Activated CD4-positive, alpha-beta T cell treated with anti-CD3 and anti-CD28 coated beads for 48 hours (primary cell): ENCODE measurements at regions not wholly inside any gene's neighbourhood (a gene's known extent, or its start where the extent isn't known, plus 50 kb on each side); places are given as distances from the start of the nearest gene placed in this dataset.
"Not testable (repeated sequence)": the region's sequence is repeated elsewhere in the genome, so short reads cannot be mapped to it uniquely, and the experiment has no call there.

Experiments used
- DNase-seq: peaks from one replicate; pipeline ENCODE4 v3.0.0-alpha.2; 2020

- no peak for DNase-seq
Measured at GRCh38 chr13:76329866-76330580, 556.2 kb downstream of the KCTD12 start.

GRCh38 chr13:76329004-76329403 is 557.2 kb downstream of the KCTD12 start:
- no peak for DNase-seq

DNA sequence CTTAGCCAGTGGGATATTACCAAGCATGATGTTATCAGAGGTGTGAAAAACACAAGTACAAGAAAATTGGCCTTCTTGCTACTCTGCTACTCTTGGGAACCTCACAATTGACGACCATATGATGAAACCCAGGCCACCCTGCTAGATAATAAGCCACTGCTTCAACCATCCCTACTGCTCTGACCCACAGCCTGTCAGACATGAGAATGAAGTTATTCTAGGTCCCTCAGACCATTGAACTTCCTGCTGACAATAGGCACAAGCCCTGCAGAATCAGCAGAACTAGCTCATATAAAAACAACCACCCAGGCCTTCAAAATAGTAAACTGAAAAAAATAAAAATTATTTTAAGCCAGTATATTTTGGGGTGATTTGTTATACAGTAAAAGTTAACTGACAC is 559.9 kb downstream of the KCTD12 start:
- no peak for DNase-seq

- no peak for DNase-seq
Measured at GRCh38 chr13:76319921-76320320, 566.3 kb downstream of the KCTD12 start.

DNA sequence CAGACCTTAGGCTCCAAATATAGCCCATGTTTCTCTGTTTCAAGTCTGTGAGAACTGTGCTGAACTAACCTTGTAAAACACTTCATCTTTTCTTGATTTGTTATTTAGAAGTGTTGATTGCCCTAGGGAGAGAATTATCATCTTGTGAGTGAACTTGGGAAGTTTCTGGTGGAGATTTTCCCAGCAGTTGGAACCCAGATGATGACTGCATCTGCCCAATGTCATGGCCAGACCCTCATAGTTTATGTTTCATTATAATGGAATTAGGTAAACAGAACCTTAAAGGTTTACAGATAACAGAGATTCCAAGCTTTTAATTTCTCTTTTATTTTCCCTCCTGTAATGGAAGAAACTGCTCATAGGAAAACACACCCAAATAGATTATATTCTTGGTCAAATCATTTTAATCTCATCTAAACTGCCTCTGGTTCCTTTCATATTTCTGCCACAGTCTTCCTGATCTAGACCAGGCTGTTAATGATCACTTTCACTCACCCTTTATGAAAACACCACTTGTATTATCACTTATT is 569.1 kb downstream of the KCTD12 start:
- DNase-seq = no peak

- no peak for DNase-seq
Measured at GRCh38 chr13:76314495-76314894, 571.7 kb downstream of the KCTD12 start.

GRCh38 chr13:76307142-76307541 is 579.1 kb downstream of the KCTD12 start:
- no peak for DNase-seq

GRCh38 chr13:76300688-76301087 is 585.5 kb downstream of the KCTD12 start:
- DNase-seq = no peak

- no peak for DNase-seq
Measured at GRCh38 chr13:76297331-76297730, 588.9 kb downstream of the KCTD12 start.

DNA sequence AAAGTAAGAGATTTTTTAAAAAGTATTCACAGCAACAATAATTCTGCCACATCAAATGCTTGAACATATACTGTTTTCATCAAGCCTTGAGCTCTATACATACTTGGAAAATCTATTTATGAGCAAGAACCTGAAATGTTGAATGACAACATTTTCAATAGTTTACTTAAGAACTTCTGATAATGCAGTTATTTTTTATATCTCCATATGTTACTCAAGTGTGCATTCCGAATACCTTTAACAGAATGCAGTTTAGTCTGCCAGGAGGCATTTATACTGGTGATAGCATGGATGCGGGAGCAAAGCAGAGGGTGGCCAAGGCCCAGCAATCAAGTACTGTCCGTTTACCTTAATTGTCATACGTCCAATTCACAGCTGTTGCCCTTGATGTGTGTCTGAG is 589.5 kb downstream of the KCTD12 start:
- no peak for DNase-seq

- DNase-seq = not testable (repeated sequence)
Measured at GRCh38 chr13:76295020-76295419, 591.2 kb downstream of the KCTD12 start.

DNA sequence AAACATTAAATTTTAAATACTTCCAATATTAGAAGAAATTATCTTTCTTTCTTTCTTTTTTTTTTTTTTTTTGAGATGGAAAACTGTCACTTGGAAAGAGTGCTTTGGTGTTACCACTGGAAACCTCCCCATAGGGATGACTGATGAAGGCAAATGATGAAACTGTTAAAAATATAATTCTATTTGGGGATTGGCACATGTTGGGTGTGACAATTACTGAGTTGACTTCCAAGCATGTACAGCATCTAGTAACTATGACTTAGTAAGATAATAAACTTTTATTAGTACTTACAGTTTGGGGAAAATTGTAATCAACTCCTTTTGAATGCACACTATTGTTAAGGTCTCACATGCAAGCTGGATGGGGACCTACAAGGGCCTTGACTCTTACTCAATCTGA is 592.5 kb downstream of the KCTD12 start:
- no peak for DNase-seq

- no peak for DNase-seq
Measured at GRCh38 chr13:76293346-76293745, 592.9 kb downstream of the KCTD12 start.

- DNase-seq = no peak
Measured at GRCh38 chr13:76292726-76293125, 593.5 kb downstream of the KCTD12 start.

- DNase-seq = no peak
Measured at GRCh38 chr13:76292031-76292430, 594.2 kb downstream of the KCTD12 start.

GRCh38 chr13:76289558-76289957 is 596.6 kb downstream of the KCTD12 start:
- DNase-seq = no peak

- no peak for DNase-seq
Measured at GRCh38 chr13:76286178-76286577, 600.0 kb downstream of the KCTD12 start.

GRCh38 chr13:76285463-76285862 is 600.7 kb downstream of the KCTD12 start:
- DNase-seq = no peak

GRCh38 chr13:76279766-76280165 is 606.4 kb downstream of the KCTD12 start:
- DNase-seq = not testable (repeated sequence)

- no peak for DNase-seq
Measured at GRCh38 chr13:76271728-76272232, 614.4 kb downstream of the KCTD12 start.

GRCh38 chr13:76268307-76268706 is 617.9 kb downstream of the KCTD12 start:
- DNase-seq = not testable (repeated sequence)

- no peak for DNase-seq
Measured at GRCh38 chr13:76267216-76267615, 619.0 kb downstream of the KCTD12 start.

DNA sequence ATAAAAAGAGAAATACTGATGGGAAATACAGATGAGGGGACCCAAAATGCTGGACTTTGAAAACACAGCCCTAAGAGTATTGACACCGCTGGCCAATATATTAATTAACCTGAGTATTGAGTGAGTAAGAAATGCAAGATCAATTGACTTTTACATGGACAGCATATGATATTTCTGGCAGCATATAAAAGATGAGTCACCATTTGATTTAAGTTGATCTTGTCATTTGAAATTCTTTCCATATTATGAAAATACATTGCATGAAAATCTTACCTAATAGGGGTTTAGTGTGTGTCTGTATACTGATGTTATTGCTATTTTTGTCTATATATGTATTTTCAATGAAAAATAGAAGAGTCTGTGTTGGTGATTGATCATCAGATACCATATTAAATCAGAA is 619.6 kb downstream of the KCTD12 start:
- DNase-seq = no peak

- no peak for DNase-seq
Measured at GRCh38 chr13:76250211-76250610, 614.1 kb downstream of the LMO7 start.

- DNase-seq = no peak
Measured at GRCh38 chr13:76245920-76246319, 609.8 kb downstream of the LMO7 start.
